Esophagus squamous epithelium (tissue), 4 donors: ENCODE measurements at regions not wholly inside any gene's neighbourhood (a gene's known extent, or its start where the extent isn't known, plus 50 kb on each side); places are given as distances from the start of the nearest gene placed in this dataset.

ENCODE experiments used
- CTCF ChIP-seq, 6 experiments: fragments of 450-650 bp in 4 of 6; fragments of 200-600 bp in 2 of 6; sonication (generic) in 2 of 6; IDR thresholded peaks; one replicate each; pipeline ENCODE4 v1.5.1; 2016 to 2019; ENCODE audit warnings: antibody characterized with exemption in 6 of 6, mild to moderate bottlenecking in 4 of 6, moderate library complexity in 4 of 6
- POLR2A ChIP-seq, 4 donors: fragments of 450-650 bp; IDR thresholded peaks; one replicate each; pipeline ENCODE4 v1.6.1; 2017; ENCODE audit warnings: antibody characterized with exemption in 4 of 4, mild to moderate bottlenecking in 4 of 4, moderate library complexity in 3 of 4

- no peak for TF ChIP-seq POLR2A (IDR thresholded peaks at IDR 0.05)
- TF ChIP-seq CTCF (IDR thresholded peaks at IDR 0.05) = no peak
Measured at GRCh38 chr13:67651908-67652465, 421.9 kb upstream of the PCDH9 start.
